Breast epithelium (tissue), 4 donors: ENCODE measurements at regions not wholly inside any gene's neighbourhood (a gene's known extent, or its start where the extent isn't known, plus 50 kb on each side); places are given as distances from the start of the nearest gene placed in this dataset.

Experiments
- DNase-seq, 2 donors: peaks; one replicate each; pipeline ENCODE4 v3.0.0-alpha.2; 2019; ENCODE audit warnings: low spot score in 2 of 2
- H3K27ac ChIP-seq, 2 donors: fragments of 200-600 bp; sonication (generic) in 1 of 2; one replicate each; pipeline ENCODE4 v1.5.1; 2016 to 2019; ENCODE audit warnings: mild to moderate bottlenecking in 1 of 2
- H3K27me3 ChIP-seq, 2 donors: fragments of 200-600 bp; sonication (generic) in 1 of 2; one replicate each; pipeline versions ENCODE4 v1.5.1 to v1.6.0; 2017 to 2019; ENCODE audit warnings: control low read depth in 1 of 2, mild to moderate bottlenecking in 1 of 2
- H3K36me3 ChIP-seq: fragments of 200-600 bp; one replicate; pipeline ENCODE4 v1.5.1; 2019
- H3K4me1 ChIP-seq, 2 donors: fragments of 200-600 bp; sonication (generic); one replicate each; pipeline ENCODE4 v1.5.1; 2016 to 2019; ENCODE audit warnings: control low read depth in 1 of 2
- H3K4me3 ChIP-seq, 3 donors: fragments of 200-600 bp; sonication (generic); 1 replicate in 2 of 3; 2 replicates in 1 of 3; pipeline ENCODE4 v1.5.1; 2016 to 2019; ENCODE audit warnings: mild to moderate bottlenecking in 3 of 3, moderate library complexity in 2 of 3
- H3K9me3 ChIP-seq, 2 donors: fragments of 200-600 bp; sonication (generic) in 1 of 2; one replicate each; pipeline ENCODE4 v1.5.1; 2016 to 2019; ENCODE audit warnings: control low read depth in 1 of 2
- CTCF ChIP-seq, 3 donors: fragments of 450-650 bp; IDR thresholded peaks; one replicate each; pipeline ENCODE4 v1.5.1; 2016 to 2017; ENCODE audit warnings: antibody characterized with exemption in 3 of 3, mild to moderate bottlenecking in 3 of 3, moderate library complexity in 3 of 3
- POLR2A ChIP-seq: fragments of 450-650 bp; IDR thresholded peaks from one replicate; pipeline ENCODE4 v1.6.1; 2016; ENCODE audit warnings: antibody characterized with exemption, mild to moderate bottlenecking, moderate library complexity
- POLR2AphosphoS5 ChIP-seq, 3 donors: sonication (generic); formaldehyde crosslinking; IDR thresholded peaks; one replicate each; pipeline ENCODE4 v1.6.1; 2017; ENCODE audit warnings: antibody characterized with exemption in 3 of 3
- intact Hi-C: fragments of 100-400 bp; cut with DNase I; formaldehyde crosslinking; loops from one replicate; pipeline ENCODE4 v1.15.1; 2023; ENCODE audit warnings: low total_unique reads

GRCh38 chr14:83197271-83197670 is 1663.6 kb upstream of the SEL1L start:
- DNase-seq: no peak
- Histone ChIP-seq H3K36me3 (no peaks in the 10 kb centered on the region), H3K4me3 (no peak overlapping the region), H3K4me1 (no peaks in the 10 kb centered on the region), H3K9me3 (no peaks in the 10 kb centered on the region), H3K27me3 (no peaks in the 10 kb centered on the region), H3K27ac (no peak overlapping the region)
- intact Hi-C loops: no loop called here
- TF ChIP-seq CTCF (IDR thresholded peaks at IDR 0.05) (no peak), POLR2AphosphoS5 (IDR thresholded peaks at IDR 0.05) (no peak), POLR2A (no peak)

GRCh38 chr14:83207550-83207949 is 1673.9 kb upstream of the SEL1L start:
- no peaks in the 10 kb centered on the region for H3K9me3 ChIP-seq
- DNase-seq: no peak
- TF ChIP-seq POLR2AphosphoS5 (IDR thresholded peaks at IDR 0.05) (no peak), POLR2A (no peak), CTCF (IDR thresholded peaks at IDR 0.05) (no peak)
- H3K4me1 ChIP-seq: no peaks in the 10 kb centered on the region
- H3K27me3 ChIP-seq: no peaks in the 10 kb centered on the region
- H3K36me3 ChIP-seq: no peaks in the 10 kb centered on the region
- intact Hi-C loops: no loop called here
- H3K27ac ChIP-seq: no peak overlapping the region
- H3K4me3 ChIP-seq: no peak overlapping the region

GRCh38 chr14:83208341-83208740 is 1674.7 kb upstream of the SEL1L start:
- DNase-seq: no peak
- no peak overlapping the region for H3K27ac ChIP-seq
- no peaks in the 10 kb centered on the region for H3K27me3 ChIP-seq
- H3K36me3 ChIP-seq: no peaks in the 10 kb centered on the region
- H3K4me3 ChIP-seq: no peak overlapping the region
- H3K4me1 ChIP-seq: no peaks in the 10 kb centered on the region
- intact Hi-C loops: no loop called here
- no peaks in the 10 kb centered on the region for H3K9me3 ChIP-seq
- no peak for TF ChIP-seq CTCF (IDR thresholded peaks at IDR 0.05)
- no peak for TF ChIP-seq POLR2A
- no peak for TF ChIP-seq POLR2AphosphoS5 (IDR thresholded peaks at IDR 0.05)

GRCh38 chr14:83217492-83217891 is 1683.8 kb upstream of the SEL1L start:
- no peak for DNase-seq
- intact Hi-C loops: no loop called here

More at GRCh38 chr14:83217492-83217891, 1683.8 kb upstream of the SEL1L start:
- Histone ChIP-seq H3K9me3 (no peaks in the 10 kb centered on the region), H3K4me1 (no peaks in the 10 kb centered on the region), H3K4me3 (no peak overlapping the region), H3K27me3 (no peaks in the 10 kb centered on the region), H3K27ac (no peak overlapping the region), H3K36me3 (no peaks in the 10 kb centered on the region)
- TF ChIP-seq POLR2AphosphoS5 (IDR thresholded peaks at IDR 0.05) (no peak), CTCF (IDR thresholded peaks at IDR 0.05) (no peak), POLR2A (no peak)
